ENCODE measurements at regions not wholly inside any gene's neighbourhood (a gene's known extent, or its start where the extent isn't known, plus 50 kb on each side); places are given as distances from the start of the nearest gene placed in this dataset.

GRCh38 chr21:35412231-35412630, 363.1 kb upstream of the RUNX1 start:
- TF ChIP-seq EGR1 (IDR thresholded peaks at IDR 0.05), result no peak
- no peak for TF ChIP-seq TAF1 (IDR thresholded peaks at IDR 0.05; ENCODE audit: low read depth)
- no peak for TF ChIP-seq CEBPB (IDR thresholded peaks at IDR 0.05)
- no peak for TF ChIP-seq MAX (IDR thresholded peaks at IDR 0.05)
- no peak for TF ChIP-seq TEAD4 (IDR thresholded peaks at IDR 0.05)
- no peak for TF ChIP-seq TCF12 (IDR thresholded peaks at IDR 0.05; ENCODE audit: low read depth)
- no peak for TF ChIP-seq NFIC (IDR thresholded peaks at IDR 0.05)
- no peak for TF ChIP-seq YY1 (IDR thresholded peaks at IDR 0.05; ENCODE audit: low read depth)
- TF ChIP-seq CREB1 (IDR thresholded peaks at IDR 0.05; ENCODE audit: low read depth), result no peak
- TF ChIP-seq RAD21 (IDR thresholded peaks at IDR 0.05; ENCODE audit: low read depth), result no peak
- TF ChIP-seq, protein P1, sequence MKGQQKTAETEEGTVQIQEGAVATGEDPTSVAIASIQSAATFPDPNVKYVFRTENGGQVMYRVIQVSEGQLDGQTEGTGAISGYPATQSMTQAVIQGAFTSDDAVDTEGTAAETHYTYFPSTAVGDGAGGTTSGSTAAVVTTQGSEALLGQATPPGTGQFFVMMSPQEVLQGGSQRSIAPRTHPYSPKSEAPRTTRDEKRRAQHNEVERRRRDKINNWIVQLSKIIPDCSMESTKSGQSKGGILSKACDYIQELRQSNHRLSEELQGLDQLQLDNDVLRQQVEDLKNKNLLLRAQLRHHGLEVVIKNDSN (IDR thresholded peaks at IDR 0.05), result no peak
- TF ChIP-seq EP300 (IDR thresholded peaks at IDR 0.05; ENCODE audit: borderline replicate concordance), result no peak
- no peak for TF ChIP-seq FOXM1 (IDR thresholded peaks at IDR 0.05; ENCODE audit: borderline replicate concordance, low read depth)

Measured in Ishikawa (cell line).